HCT116 (cell line): ENCODE measurements at regions not wholly inside any gene's neighbourhood (a gene's known extent, or its start where the extent isn't known, plus 50 kb on each side); places are given as distances from the start of the nearest gene placed in this dataset.

Experiments
- CTCF ChIP-seq, 3 experiments: fragments of 200-600 bp in 1 of 3; sonication (generic) in 1 of 3; IDR thresholded peaks in 2 of 3; conservative IDR thresholded peaks in 1 of 3; 2 replicates each; pipeline ENCODE4 v1.5.1; 2012 to 2017; ENCODE audit warnings: low read depth in 2 of 3, low read length in 2 of 3, antibody characterized with exemption in 1 of 3, borderline replicate concordance in 1 of 3, control low read depth in 1 of 3, mild to moderate bottlenecking in 1 of 3, mixed read lengths in 1 of 3, mixed run types in 1 of 3, moderate library complexity in 1 of 3; ENCODE audit not compliant: insufficient read depth in 1 of 3
- ELF1 ChIP-seq: IDR thresholded peaks from 2 replicates; pipeline ENCODE4 v1.6.1; 2012; ENCODE audit warnings: low read depth, borderline replicate concordance
- EZH2 ChIP-seq: fragments of 200-600 bp; sonication (generic); IDR thresholded peaks from 2 replicates; pipeline ENCODE4 v1.6.1; 2017; ENCODE audit warnings: antibody characterized with exemption, mixed run types
- JUND ChIP-seq: IDR thresholded peaks from 2 replicates; pipeline ENCODE4 v1.6.1; 2012
- POLR2A ChIP-seq: IDR thresholded peaks from 2 replicates; pipeline ENCODE4 v1.7.0; 2011; ENCODE audit warnings: borderline replicate concordance; ENCODE audit not compliant: insufficient read depth, insufficient read length; ENCODE audit errors: extremely low read depth
- POLR2AphosphoS5 ChIP-seq: IDR thresholded peaks from 2 replicates; pipeline ENCODE4 v1.6.1; 2011; ENCODE audit warnings: mild to moderate bottlenecking, low read depth, low read length, moderate library complexity
- REST ChIP-seq: IDR thresholded peaks from 2 replicates; pipeline ENCODE4 v1.6.1; 2012; ENCODE audit warnings: low read depth
- SIN3A ChIP-seq: IDR thresholded peaks from 2 replicates; pipeline ENCODE4 v1.6.1; 2012; ENCODE audit warnings: low read depth
- SRF ChIP-seq: IDR thresholded peaks from 2 replicates; pipeline ENCODE4 v1.6.1; 2012; ENCODE audit warnings: low read depth
- YY1 ChIP-seq: IDR thresholded peaks from 2 replicates; pipeline ENCODE4 v1.6.1; 2011; ENCODE audit warnings: low read length, low read depth, moderate library complexity, mild to moderate bottlenecking; ENCODE audit not compliant: insufficient replicate concordance; ENCODE audit errors: extremely low read depth
- ZNF274 ChIP-seq: fragments of 200-500 bp; sonication (Bioruptor generic); IDR thresholded peaks from 2 replicates; pipeline ENCODE4 v1.6.1; 2014; ENCODE audit warnings: mild to moderate bottlenecking, low read depth, low read length, inconsistent platforms

GRCh38 chr7:68938151-68938550 lies 660.1 kb upstream of the AUTS2 start:
- TF ChIP-seq CTCF (IDR thresholded peaks at IDR 0.05 in 2 of 3, conservative IDR thresholded peaks at IDR 0.05 in 1 of 3; ENCODE audit: borderline replicate concordance in 1 of 3, insufficient read depth in 1 of 3, low read depth in 2 of 3, low read length in 2 of 3) (no peak), EZH2 (no peak), ELF1 (no peak), JUND (no peak), SRF (no peak), POLR2A (no peak), POLR2AphosphoS5 (no peak), REST (no peak), ZNF274 (no peak), SIN3A (no peak), YY1 (no peak)
